Natural killer cell (primary cell): ENCODE measurements at regions not wholly inside any gene's neighbourhood (a gene's known extent, or its start where the extent isn't known, plus 50 kb on each side); places are given as distances from the start of the nearest gene placed in this dataset.

Experiments used
- ATAC-seq, 3 donors: fragments of 150-1000 bp in 2 of 3; fragments of 200-7000 bp in 1 of 3; cut with Tn5 transposase; 1 replicate in 1 of 3; 2 replicates in 2 of 3; pipeline ENCODE4 v1.10.0; 2021; ENCODE audit warnings: mild to moderate bottlenecking in 2 of 3, moderate library complexity in 2 of 3
- DNase-seq, 2 donors: peaks; one replicate each; pipeline versions ENCODE4 v3.0.0 to v3.0.0-alpha.2; 2013 to 2021; ENCODE audit warnings: mixed read lengths in 1 of 2
- H3K27ac ChIP-seq: one replicate; pipeline ENCODE4 v1.5.1; 2013; ENCODE audit warnings: mild to moderate bottlenecking, low read length
- H3K27me3 ChIP-seq: one replicate; pipeline ENCODE4 v1.6.1; 2013; ENCODE audit warnings: low read length; ENCODE audit not compliant: control insufficient read depth, insufficient read depth
- H3K36me3 ChIP-seq: one replicate; pipeline ENCODE4 v1.6.1; 2013; ENCODE audit warnings: low read length; ENCODE audit not compliant: control insufficient read depth, insufficient read depth
- H3K4me1 ChIP-seq: one replicate; pipeline ENCODE4 v1.6.1; 2013; ENCODE audit warnings: low read length; ENCODE audit not compliant: control insufficient read depth, insufficient read depth
- H3K4me3 ChIP-seq: one replicate; pipeline ENCODE4 v1.5.1; 2013; ENCODE audit warnings: low read length
- H3K9me3 ChIP-seq: one replicate; pipeline ENCODE4 v1.6.1; 2013; ENCODE audit warnings: low read length; ENCODE audit not compliant: control insufficient read depth, insufficient read depth
- H3K27ac Mint-ChIP-seq, 2 donors: one replicate each; pipeline ENCODE4 v1.8.0; 2022; ENCODE audit warnings: mild to moderate bottlenecking in 2 of 2, mixed read lengths in 2 of 2, moderate library complexity in 1 of 2
- H3K27me3 Mint-ChIP-seq, 2 donors: one replicate each; pipeline ENCODE4 v1.8.0; 2022; ENCODE audit warnings: low read depth in 2 of 2, mixed read lengths in 2 of 2
- H3K36me3 Mint-ChIP-seq: one replicate; pipeline ENCODE4 v1.8.0; 2022; ENCODE audit warnings: mixed read lengths
- H3K4me1 Mint-ChIP-seq, 2 donors: one replicate each; pipeline ENCODE4 v1.8.0; 2022; ENCODE audit warnings: mixed read lengths in 2 of 2
- H3K4me3 Mint-ChIP-seq: one replicate; pipeline ENCODE4 v1.8.0; 2022; ENCODE audit warnings: mild to moderate bottlenecking, moderate library complexity, mixed read lengths
- H3K9me3 Mint-ChIP-seq, 2 donors: one replicate each; pipeline ENCODE4 v1.8.0; 2022; ENCODE audit warnings: mixed read lengths in 2 of 2
- WGBS: methylation state at CpG from one replicate; pipeline ENCODE4 v1.1.7; 2013; ENCODE audit warnings: missing lambda C conversion rate; ENCODE audit not compliant: insufficient coverage; 5-methylcytosine and 5-hydroxymethylcytosine counted together
- intact Hi-C: fragments of 100-400 bp; cut with micrococcal nuclease; formaldehyde crosslinking; loops from one replicate; pipeline ENCODE4 v1.14.2; 2022
- TF ChIP-seq, protein P1 (sequence below): fragments of 200-600 bp; IDR thresholded peaks from one replicate; pipeline ENCODE4 v1.8.0; 2022; ENCODE audit warnings: antibody characterized with exemption

- Mint-ChIP-seq H3K9me3 (no peaks in the 10 kb centered on the region), H3K4me3 (no peak overlapping the region), H3K4me1 (peaks cover 50 to 56% of the 10 kb centered on the region in 2 donors), H3K27ac (peak overlapping the region; percentile 45 to 66), H3K36me3 (no peaks in the 10 kb centered on the region), H3K27me3 (no peaks in the 10 kb centered on the region)
- H3K36me3 ChIP-seq: no peaks in the 10 kb centered on the region
- ATAC-seq: peak; percentile 79 to 88 (median 81)
- peak in 1 of 2 donors; percentile 14 for DNase-seq
- H3K27ac ChIP-seq: no peak overlapping the region
- H3K4me3 ChIP-seq: no peak overlapping the region
- no peaks in the 10 kb centered on the region for H3K9me3 ChIP-seq
- intact Hi-C loops: no loop called here
- peaks cover 5% of the 10 kb centered on the region for H3K4me1 ChIP-seq
- TF ChIP-seq, protein P1, sequence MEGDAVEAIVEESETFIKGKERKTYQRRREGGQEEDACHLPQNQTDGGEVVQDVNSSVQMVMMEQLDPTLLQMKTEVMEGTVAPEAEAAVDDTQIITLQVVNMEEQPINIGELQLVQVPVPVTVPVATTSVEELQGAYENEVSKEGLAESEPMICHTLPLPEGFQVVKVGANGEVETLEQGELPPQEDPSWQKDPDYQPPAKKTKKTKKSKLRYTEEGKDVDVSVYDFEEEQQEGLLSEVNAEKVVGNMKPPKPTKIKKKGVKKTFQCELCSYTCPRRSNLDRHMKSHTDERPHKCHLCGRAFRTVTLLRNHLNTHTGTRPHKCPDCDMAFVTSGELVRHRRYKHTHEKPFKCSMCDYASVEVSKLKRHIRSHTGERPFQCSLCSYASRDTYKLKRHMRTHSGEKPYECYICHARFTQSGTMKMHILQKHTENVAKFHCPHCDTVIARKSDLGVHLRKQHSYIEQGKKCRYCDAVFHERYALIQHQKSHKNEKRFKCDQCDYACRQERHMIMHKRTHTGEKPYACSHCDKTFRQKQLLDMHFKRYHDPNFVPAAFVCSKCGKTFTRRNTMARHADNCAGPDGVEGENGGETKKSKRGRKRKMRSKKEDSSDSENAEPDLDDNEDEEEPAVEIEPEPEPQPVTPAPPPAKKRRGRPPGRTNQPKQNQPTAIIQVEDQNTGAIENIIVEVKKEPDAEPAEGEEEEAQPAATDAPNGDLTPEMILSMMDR: no peak
- 58% methylated on average over 4 of the region's 4 CpGs for WGBS
- H3K27me3 ChIP-seq: no peaks in the 10 kb centered on the region
Measured at GRCh38 chr13:73913079-73913740, 221.0 kb downstream of the KLF12 start.

GRCh38 chr13:73911361-73911760, 222.8 kb downstream of the KLF12 start:
- ATAC-seq: no peak
- no peaks in the 10 kb centered on the region for H3K9me3 Mint-ChIP-seq
- H3K36me3 Mint-ChIP-seq: no peaks in the 10 kb centered on the region
- TF ChIP-seq, protein P1: no peak
- no peaks in the 10 kb centered on the region for H3K9me3 ChIP-seq
- H3K4me3 Mint-ChIP-seq: no peak overlapping the region
- peak overlapping the region in 1 of 2 donors; percentile 45 for H3K27ac Mint-ChIP-seq
- intact Hi-C loops: no loop called here
- peaks cover 5% of the 10 kb centered on the region for H3K4me1 ChIP-seq
- H3K4me1 Mint-ChIP-seq: peaks cover 39 to 48% of the 10 kb centered on the region in 2 donors
- H3K27me3 Mint-ChIP-seq: no peaks in the 10 kb centered on the region
- no peak for DNase-seq
- no peaks in the 10 kb centered on the region for H3K36me3 ChIP-seq
- H3K4me3 ChIP-seq: no peak overlapping the region
- no peak overlapping the region for H3K27ac ChIP-seq
- no peaks in the 10 kb centered on the region for H3K27me3 ChIP-seq

GRCh38 chr13:73910733-73911132, 223.5 kb downstream of the KLF12 start:
- no peak overlapping the region for H3K4me3 Mint-ChIP-seq
- peaks cover 5% of the 10 kb centered on the region for H3K4me1 ChIP-seq
- no peaks in the 10 kb centered on the region for H3K36me3 Mint-ChIP-seq
- no peak overlapping the region for H3K27ac Mint-ChIP-seq
- ATAC-seq (peak in 1 of 3 donors; percentile 49), DNase-seq (no peak)
- no peak overlapping the region for H3K27ac ChIP-seq
- no peaks in the 10 kb centered on the region for H3K9me3 Mint-ChIP-seq
- H3K27me3 ChIP-seq: no peaks in the 10 kb centered on the region
- TF ChIP-seq, protein P1: no peak
- no peaks in the 10 kb centered on the region for H3K36me3 ChIP-seq
- H3K9me3 ChIP-seq: no peaks in the 10 kb centered on the region
- no peaks in the 10 kb centered on the region for H3K27me3 Mint-ChIP-seq
- H3K4me3 ChIP-seq: no peak overlapping the region
- intact Hi-C loops: no loop called here
- peaks cover 36 to 44% of the 10 kb centered on the region in 2 donors for H3K4me1 Mint-ChIP-seq

- Histone ChIP-seq H3K36me3 (no peaks in the 10 kb centered on the region), H3K4me1 (peaks cover 5% of the 10 kb centered on the region), H3K4me3 (no peak overlapping the region), H3K27ac (no peak overlapping the region), H3K9me3 (no peaks in the 10 kb centered on the region), H3K27me3 (no peaks in the 10 kb centered on the region)
- TF ChIP-seq, protein P1: no peak
- intact Hi-C loops: no loop called here
- no peak overlapping the region for H3K4me3 Mint-ChIP-seq
- no peaks in the 10 kb centered on the region for H3K36me3 Mint-ChIP-seq
- no peak for ATAC-seq
- no peak for DNase-seq
- H3K27ac Mint-ChIP-seq: no peak overlapping the region
- 98% methylated on average over 5 of the region's 5 CpGs for WGBS
- no peaks in the 10 kb centered on the region for H3K9me3 Mint-ChIP-seq
- H3K27me3 Mint-ChIP-seq: no peaks in the 10 kb centered on the region
- H3K4me1 Mint-ChIP-seq: peaks cover 20 to 28% of the 10 kb centered on the region in 2 donors
Measured at GRCh38 chr13:73908809-73909208, 225.4 kb downstream of the KLF12 start.
